ENCODE measurements at regions not wholly inside any gene's neighbourhood (a gene's known extent, or its start where the extent isn't known, plus 50 kb on each side); places are given as distances from the start of the nearest gene placed in this dataset.

DNA sequence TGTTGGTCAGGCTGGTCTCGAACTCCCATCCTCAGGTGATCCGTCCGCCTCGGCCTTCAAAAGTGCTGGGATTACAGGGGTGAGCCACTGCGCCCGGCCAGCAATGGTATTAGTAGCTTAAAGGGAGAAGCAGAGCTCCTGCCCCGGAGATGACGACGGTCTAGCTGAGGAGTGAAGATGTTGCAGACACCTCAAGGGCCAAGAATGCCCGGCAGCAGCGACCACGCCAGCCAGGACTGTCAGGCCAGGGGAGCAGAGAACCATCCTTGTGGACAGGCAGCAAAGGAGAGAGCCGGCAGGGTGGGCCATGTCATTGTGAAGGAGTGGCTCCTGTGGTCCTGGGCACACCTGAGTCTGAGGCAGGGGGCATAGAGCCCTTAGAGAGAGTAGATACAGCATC, 210.1 kb upstream of the BCOR start:
- TF ChIP-seq, protein P1, sequence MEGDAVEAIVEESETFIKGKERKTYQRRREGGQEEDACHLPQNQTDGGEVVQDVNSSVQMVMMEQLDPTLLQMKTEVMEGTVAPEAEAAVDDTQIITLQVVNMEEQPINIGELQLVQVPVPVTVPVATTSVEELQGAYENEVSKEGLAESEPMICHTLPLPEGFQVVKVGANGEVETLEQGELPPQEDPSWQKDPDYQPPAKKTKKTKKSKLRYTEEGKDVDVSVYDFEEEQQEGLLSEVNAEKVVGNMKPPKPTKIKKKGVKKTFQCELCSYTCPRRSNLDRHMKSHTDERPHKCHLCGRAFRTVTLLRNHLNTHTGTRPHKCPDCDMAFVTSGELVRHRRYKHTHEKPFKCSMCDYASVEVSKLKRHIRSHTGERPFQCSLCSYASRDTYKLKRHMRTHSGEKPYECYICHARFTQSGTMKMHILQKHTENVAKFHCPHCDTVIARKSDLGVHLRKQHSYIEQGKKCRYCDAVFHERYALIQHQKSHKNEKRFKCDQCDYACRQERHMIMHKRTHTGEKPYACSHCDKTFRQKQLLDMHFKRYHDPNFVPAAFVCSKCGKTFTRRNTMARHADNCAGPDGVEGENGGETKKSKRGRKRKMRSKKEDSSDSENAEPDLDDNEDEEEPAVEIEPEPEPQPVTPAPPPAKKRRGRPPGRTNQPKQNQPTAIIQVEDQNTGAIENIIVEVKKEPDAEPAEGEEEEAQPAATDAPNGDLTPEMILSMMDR (conservative IDR thresholded peaks at IDR 0.05; ENCODE audit: low read depth, low read length): no peak
- H3K4me3 ChIP-seq (ENCODE audit: low read depth, low read length): no peak overlapping the region
- DNase-seq (ENCODE audit: low read depth): no peak

DNA sequence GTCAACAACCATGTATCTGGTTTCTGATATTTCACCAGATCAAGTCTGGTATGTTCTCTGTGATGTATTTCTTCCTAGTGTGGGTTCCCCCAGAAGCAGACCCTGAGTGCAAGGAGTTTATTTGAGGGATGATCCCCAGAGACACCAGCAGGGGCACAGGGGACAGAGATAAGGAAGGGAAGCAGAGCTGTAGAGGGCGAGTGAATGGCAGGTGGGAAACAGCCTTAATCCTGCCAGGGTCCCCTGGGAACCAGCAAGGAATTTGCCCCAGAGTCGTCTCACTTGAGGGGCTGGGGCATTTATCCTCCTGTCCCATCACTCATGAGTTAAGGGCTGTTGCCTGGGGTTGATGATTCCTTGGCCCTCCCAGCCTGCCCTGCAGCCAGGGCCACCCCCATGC, 206.4 kb upstream of the BCOR start:
- no peak for DNase-seq (ENCODE audit: low read depth)
- TF ChIP-seq, protein P1 (conservative IDR thresholded peaks at IDR 0.05; ENCODE audit: low read depth, low read length): no peak
- no peak overlapping the region for H3K4me3 ChIP-seq (ENCODE audit: low read depth, low read length)

DNA sequence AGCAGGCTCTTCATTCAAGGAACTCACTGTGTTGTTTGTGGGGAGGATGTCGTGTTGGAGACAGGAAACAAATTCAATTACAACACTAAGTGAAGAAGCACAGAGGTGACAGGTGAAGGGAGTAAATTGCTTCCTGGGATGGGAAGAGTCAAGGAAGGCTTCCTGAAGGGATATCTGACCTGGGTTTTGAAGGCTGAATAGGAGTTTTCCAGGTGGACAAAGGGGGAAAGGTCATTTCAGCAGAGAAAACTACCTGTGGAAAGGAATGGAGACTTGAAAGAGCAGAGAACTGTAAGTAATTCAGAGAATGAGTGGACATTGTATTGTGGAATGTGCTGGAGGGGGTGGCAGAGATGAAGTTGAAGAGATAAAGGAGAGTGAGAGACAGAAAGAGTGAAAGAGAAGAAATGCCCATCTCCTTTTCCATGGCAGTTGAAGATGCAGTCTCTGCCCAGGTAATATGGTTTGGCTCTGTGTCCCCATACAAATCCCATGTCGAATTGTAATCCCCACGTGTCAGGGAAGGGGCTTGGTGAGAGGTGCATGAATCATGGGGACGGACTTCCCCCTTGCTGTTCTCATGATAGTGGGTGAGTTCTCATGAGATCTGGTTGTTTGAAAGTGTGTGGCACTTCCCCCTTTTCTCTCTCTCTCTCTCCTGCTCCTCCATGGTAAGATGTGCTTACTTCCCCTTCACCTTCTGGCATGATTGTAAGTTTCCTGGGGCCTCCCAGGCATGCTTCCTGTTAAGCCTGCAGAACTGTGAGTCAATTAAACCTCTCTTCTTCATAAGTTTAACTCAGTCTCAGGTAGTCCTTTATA, 205.7 kb upstream of the BCOR start:
- no peak overlapping the region for H3K4me3 ChIP-seq (ENCODE audit: low read depth, low read length)
- no peak for DNase-seq (ENCODE audit: low read depth)
- TF ChIP-seq, protein P1 (conservative IDR thresholded peaks at IDR 0.05; ENCODE audit: low read depth, low read length): no peak

DNA sequence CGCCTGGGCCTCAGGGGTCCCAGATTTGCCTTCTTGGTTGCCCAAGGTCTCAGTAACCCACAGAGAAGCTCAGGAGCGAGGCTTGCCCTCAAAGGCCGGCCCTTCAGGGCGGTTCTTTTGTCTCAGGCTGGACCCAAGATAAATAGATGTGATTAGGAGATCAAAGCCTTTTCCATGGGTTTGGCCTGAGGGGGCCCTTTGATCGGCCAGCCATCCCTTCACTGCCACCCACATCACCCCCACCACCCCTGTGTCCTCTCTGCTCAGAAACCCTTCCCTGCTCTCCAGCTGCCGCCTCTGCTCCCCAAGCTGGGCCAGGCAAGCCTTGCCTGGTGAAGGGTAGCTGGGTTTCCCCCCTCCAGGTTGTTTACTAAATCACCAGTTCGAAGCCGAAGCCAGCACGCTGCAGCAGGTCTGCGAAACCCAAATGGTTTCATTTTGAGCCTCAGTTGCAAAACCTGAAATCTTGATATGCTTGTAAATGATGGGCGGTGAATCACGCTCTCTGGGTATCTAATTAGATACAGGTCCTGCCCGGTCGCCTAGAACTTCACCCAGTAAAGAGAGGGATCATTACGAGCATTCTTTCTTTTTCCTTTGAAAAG, 202.6 kb upstream of the BCOR start:
- no peak for DNase-seq (ENCODE audit: low read depth)
- no peak overlapping the region for H3K4me3 ChIP-seq (ENCODE audit: low read depth, low read length)
- TF ChIP-seq, protein P1 (conservative IDR thresholded peaks at IDR 0.05; ENCODE audit: low read depth, low read length): no peak

DNA sequence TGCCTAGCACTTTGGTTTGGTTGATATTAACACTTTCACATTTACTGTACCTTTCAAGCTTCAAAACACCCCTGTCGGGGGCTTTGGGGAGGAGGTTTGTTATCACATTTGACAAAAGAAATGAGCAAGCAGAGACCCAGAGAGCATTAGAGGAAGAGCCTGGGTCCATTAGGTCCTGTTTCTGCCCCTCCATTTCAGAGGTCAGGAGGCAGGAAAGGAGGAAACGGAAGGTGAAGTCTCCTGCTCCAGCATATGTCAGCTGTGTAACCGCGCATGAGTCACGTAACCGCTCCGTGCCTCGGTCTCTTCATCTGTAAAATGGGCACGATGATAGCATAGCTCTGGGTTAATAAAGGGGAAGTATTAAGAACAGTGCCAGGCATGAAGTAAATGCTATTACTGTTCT, 201.9 kb upstream of the BCOR start:
- TF ChIP-seq, protein P1 (conservative IDR thresholded peaks at IDR 0.05; ENCODE audit: low read depth, low read length): no peak
- no peak overlapping the region for H3K4me3 ChIP-seq (ENCODE audit: low read depth, low read length)
- no peak for DNase-seq (ENCODE audit: low read depth)

DNA sequence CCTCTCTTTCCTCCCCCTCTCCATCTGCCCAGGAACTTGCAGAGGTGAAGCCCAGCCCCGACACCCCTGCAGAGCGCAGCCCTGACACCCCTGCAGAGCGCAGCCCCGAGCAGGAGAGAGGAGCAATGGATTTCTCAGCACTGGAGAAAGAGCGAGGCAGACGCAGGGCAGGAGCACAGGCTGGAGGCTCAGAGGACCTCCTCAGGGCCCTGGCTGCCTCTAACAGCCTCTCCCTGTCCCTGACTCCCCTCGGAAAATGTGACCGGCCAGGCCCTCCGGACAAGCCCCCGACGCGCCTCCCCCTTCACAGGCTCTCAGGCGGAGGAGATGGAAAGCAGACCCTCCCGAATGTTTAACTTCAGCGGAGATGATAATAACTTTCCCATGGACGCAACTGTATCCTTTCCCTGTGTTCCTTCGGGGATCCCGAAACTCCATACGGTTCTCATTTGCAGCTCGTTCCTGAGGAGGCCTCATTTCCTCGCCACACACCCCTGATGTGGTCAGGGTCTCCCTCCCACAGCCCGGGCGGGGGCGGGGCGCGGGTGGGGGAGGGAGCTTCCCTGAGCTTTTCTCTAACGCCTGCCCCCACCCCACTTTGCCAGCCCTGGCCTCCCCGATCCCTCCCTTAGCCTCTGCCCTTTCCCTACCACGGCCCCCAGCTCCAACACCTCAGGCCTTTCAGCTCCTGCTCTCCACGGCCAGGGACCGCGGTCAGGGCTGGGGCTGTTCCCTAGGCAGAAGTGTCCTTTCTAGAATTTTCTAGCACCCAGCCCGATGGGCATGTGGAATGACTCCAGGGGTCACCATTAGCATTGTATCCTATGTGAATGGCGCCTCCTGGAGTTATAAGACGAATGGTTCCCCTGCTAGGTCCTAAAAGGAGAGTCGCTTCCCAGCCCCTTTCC, 201.1 kb upstream of the BCOR start:
- TF ChIP-seq, protein P1 (conservative IDR thresholded peaks at IDR 0.05; ENCODE audit: low read depth, low read length): peak; percentile 55
- DNase-seq (ENCODE audit: low read depth): peak; percentile 30
- H3K4me3 ChIP-seq (ENCODE audit: low read depth, low read length): no peak overlapping the region
